Body of pancreas (tissue), 4 donors: ENCODE measurements at regions not wholly inside any gene's neighbourhood (a gene's known extent, or its start where the extent isn't known, plus 50 kb on each side); places are given as distances from the start of the nearest gene placed in this dataset.

ENCODE experiments used
- ATAC-seq: fragments of 150-250 bp; one replicate; pipeline ENCODE4 v1.9.1; 2016
- DNase-seq, 4 donors: peaks; one replicate each; pipeline ENCODE4 v3.0.0-alpha.2; 2019
- H3K27ac ChIP-seq, 4 donors: fragments of 200-600 bp; sonication (generic); 1 replicate in 3 of 4; 2 replicates in 1 of 4; pipeline versions ENCODE4 v1.5.1 to v1.6.1; 2016 to 2019; ENCODE audit warnings: mild to moderate bottlenecking in 1 of 4, mixed read lengths in 1 of 4, moderate library complexity in 1 of 4
- H3K27me3 ChIP-seq, 2 donors: fragments of 200-600 bp; sonication (generic); one replicate each; pipeline ENCODE4 v1.6.0; 2016; ENCODE audit warnings: mild to moderate bottlenecking in 1 of 2
- H3K36me3 ChIP-seq, 2 donors: fragments of 200-600 bp; sonication (generic); replicated peaks in 1 of 2; 2 replicates each; pipeline ENCODE4 v1.5.1; 2016; ENCODE audit warnings: low read depth in 2 of 2; ENCODE audit not compliant: insufficient read depth in 1 of 2
- H3K4me1 ChIP-seq: fragments of 200-600 bp; sonication (generic); one replicate; pipeline ENCODE4 v1.6.0; 2016
- H3K4me3 ChIP-seq, 2 donors: fragments of 200-600 bp; sonication (generic); 1 replicate in 1 of 2; 2 replicates in 1 of 2; pipeline ENCODE4 v1.5.1; 2016 to 2019
- H3K9me3 ChIP-seq, 3 donors: fragments of 200-600 bp; sonication (generic); 1 replicate in 2 of 3; 2 replicates in 1 of 3; pipeline ENCODE4 v1.5.1; 2016
- CTCF ChIP-seq, 7 experiments: fragments of 450-650 bp in 4 of 7; fragments of 200-600 bp in 3 of 7; sonication (generic) in 3 of 7; IDR thresholded peaks; one replicate each; pipeline ENCODE4 v1.5.1; 2016 to 2019; ENCODE audit warnings: antibody characterized with exemption in 7 of 7
- POLR2A ChIP-seq, 3 donors: fragments of 450-650 bp; IDR thresholded peaks; one replicate each; pipeline ENCODE4 v1.6.1; 2016; ENCODE audit warnings: antibody characterized with exemption in 3 of 3, mild to moderate bottlenecking in 2 of 3
- WGBS, 2 donors: methylation state at CpG; one replicate each; pipeline ENCODE4 v1.1.5; 2017; 5-methylcytosine and 5-hydroxymethylcytosine counted together
- intact Hi-C: fragments of 100-400 bp; cut with DNase I; formaldehyde crosslinking; loops from one replicate; pipeline ENCODE4 v1.15.1; 2023

DNA sequence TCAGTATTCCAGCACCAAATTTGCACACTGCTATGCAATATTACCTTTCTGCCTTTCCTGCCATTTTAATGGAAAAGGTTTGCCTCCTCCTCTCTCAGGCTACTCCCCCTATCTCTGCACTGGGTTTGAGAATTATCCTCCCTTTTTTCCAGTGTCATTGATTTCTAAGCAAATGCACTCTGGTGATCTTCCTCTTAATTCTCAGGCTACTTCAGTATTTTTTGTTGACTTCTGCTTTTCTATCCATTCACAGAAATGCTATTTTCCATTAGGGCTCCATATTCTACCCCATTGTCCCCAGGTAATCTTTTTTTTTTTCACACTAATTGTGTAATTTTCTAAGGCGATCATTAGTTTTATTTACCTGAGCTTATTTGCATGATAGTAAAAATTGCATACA lies 144.0 kb downstream of the GJA1 start:
- Histone ChIP-seq H3K27me3 (no peaks in the 10 kb centered on the region), H3K27ac (no peak overlapping the region), H3K9me3 (no peaks in the 10 kb centered on the region), H3K4me1 (no peaks in the 10 kb centered on the region), H3K36me3 (no peaks in the 10 kb centered on the region), H3K4me3 (no peak overlapping the region)
- no peak for TF ChIP-seq POLR2A (IDR thresholded peaks at IDR 0.05)
- TF ChIP-seq CTCF (IDR thresholded peaks at IDR 0.05) = no peak
- DNase-seq (no peak), ATAC-seq (no peak)
- whole genome bisulfite sequencing, 2 donors = 76 to 91% methylated on average over 1 of the region's 1 CpG
- intact Hi-C loops = no loop called here

- H3K27ac ChIP-seq = no peak overlapping the region
- DNase-seq = no peak
- H3K9me3 ChIP-seq = no peaks in the 10 kb centered on the region
- ATAC-seq = no peak
- 64 to 73% methylated on average over 2 of the region's 2 CpGs for WGBS, 2 donors
- no peak for TF ChIP-seq CTCF (IDR thresholded peaks at IDR 0.05)
- TF ChIP-seq POLR2A (IDR thresholded peaks at IDR 0.05) = no peak
- intact Hi-C loops = no loop called here
- H3K4me1 ChIP-seq = no peaks in the 10 kb centered on the region
- H3K27me3 ChIP-seq = no peaks in the 10 kb centered on the region
- H3K4me3 ChIP-seq = no peak overlapping the region
- H3K36me3 ChIP-seq = no peaks in the 10 kb centered on the region
These were observed 145.9 kb downstream of the GJA1 start for GRCh38 chr6:121581327-121581726.

- TF ChIP-seq CTCF (IDR thresholded peaks at IDR 0.05) (no peak), POLR2A (IDR thresholded peaks at IDR 0.05) (no peak)
- H3K27me3 ChIP-seq = no peaks in the 10 kb centered on the region
- H3K9me3 ChIP-seq = no peaks in the 10 kb centered on the region
- ATAC-seq (no peak), DNase-seq (no peak)
- intact Hi-C loops = no loop called here
- 89 to 98% methylated on average over 3 of the region's 3 CpGs for WGBS, 2 donors
- H3K27ac ChIP-seq = no peak overlapping the region
- H3K4me3 ChIP-seq = no peak overlapping the region
- H3K36me3 ChIP-seq = no peaks in the 10 kb centered on the region
- H3K4me1 ChIP-seq = no peaks in the 10 kb centered on the region
These were observed 146.8 kb downstream of the GJA1 start for GRCh38 chr6:121582262-121582661.

GRCh38 chr6:121584586-121585369 lies 149.3 kb downstream of the GJA1 start:
- Histone ChIP-seq H3K27me3 (no peaks in the 10 kb centered on the region), H3K4me1 (no peaks in the 10 kb centered on the region), H3K4me3 (no peak overlapping the region), H3K9me3 (no peaks in the 10 kb centered on the region), H3K36me3 (no peaks in the 10 kb centered on the region), H3K27ac (no peak overlapping the region)
- WGBS, 2 donors = 67 to 70% methylated on average over 4 of the region's 4 CpGs
- intact Hi-C loops = no loop called here
- DNase-seq = no peak
- ATAC-seq = no peak
- TF ChIP-seq POLR2A (IDR thresholded peaks at IDR 0.05) (no peak), CTCF (IDR thresholded peaks at IDR 0.05) (no peak)

- DNase-seq = no peak
- no peak for ATAC-seq
- Histone ChIP-seq H3K27ac (no peak overlapping the region), H3K4me1 (no peaks in the 10 kb centered on the region), H3K27me3 (no peaks in the 10 kb centered on the region), H3K4me3 (no peak overlapping the region), H3K9me3 (no peaks in the 10 kb centered on the region), H3K36me3 (no peaks in the 10 kb centered on the region)
- WGBS, 2 donors = 21 to 35% methylated on average over 2 of the region's 2 CpGs
- TF ChIP-seq CTCF (IDR thresholded peaks at IDR 0.05) = no peak
- no peak for TF ChIP-seq POLR2A (IDR thresholded peaks at IDR 0.05)
- intact Hi-C loops = no loop called here
These were observed 155.0 kb downstream of the GJA1 start for GRCh38 chr6:121590438-121590837.
